SH-SY5Y (cell line): ENCODE measurements at regions not wholly inside any gene's neighbourhood (a gene's known extent, or its start where the extent isn't known, plus 50 kb on each side); places are given as distances from the start of the nearest gene placed in this dataset.

Source experiments
- GATA2 ChIP-seq: IDR thresholded peaks from 2 replicates; pipeline ENCODE4 v1.6.1; 2011; ENCODE audit warnings: mild to moderate bottlenecking, low read depth, low read length
- GATA3 ChIP-seq: IDR thresholded peaks from 2 replicates; pipeline ENCODE4 v1.6.1; 2011; ENCODE audit warnings: low read depth, mild to moderate bottlenecking, low read length, moderate library complexity

DNA sequence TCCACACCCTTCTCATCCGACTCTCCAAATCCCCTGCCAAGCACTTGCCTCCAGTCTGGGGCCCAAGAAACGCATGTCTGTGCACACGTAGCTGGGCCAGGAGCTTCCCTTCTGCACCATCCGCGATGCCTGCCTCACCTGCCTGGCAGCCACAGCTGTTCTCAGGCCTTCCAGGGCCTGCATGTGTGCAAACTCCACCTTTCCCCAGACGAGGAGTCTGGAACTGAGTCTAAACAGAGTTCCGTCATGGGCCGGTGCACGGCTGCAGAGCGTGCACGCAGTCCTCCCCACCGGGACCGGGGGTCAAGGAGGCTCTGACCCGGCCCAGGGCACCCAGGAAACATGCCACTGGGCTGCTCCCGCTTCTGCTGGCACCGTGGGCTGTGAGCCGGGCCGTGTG, 66.8 kb upstream of the SALL3 start:
- TF ChIP-seq GATA2 (no peak), GATA3 (no peak)
